DND-41 (cell line): ENCODE measurements at regions not wholly inside any gene's neighbourhood (a gene's known extent, or its start where the extent isn't known, plus 50 kb on each side); places are given as distances from the start of the nearest gene placed in this dataset.

ENCODE experiments used
- CTCF ChIP-seq: IDR thresholded peaks from 2 replicates; pipeline ENCODE4 v1.5.1; 2012; ENCODE audit warnings: borderline replicate concordance, low read length, moderate library complexity, mild to moderate bottlenecking; ENCODE audit not compliant: poor library complexity, severe bottlenecking; ENCODE audit errors: extremely low read depth
- EZH2 ChIP-seq: IDR thresholded peaks from 3 replicates; pipeline ENCODE4 v1.6.1; 2012; ENCODE audit warnings: borderline replicate concordance, low read depth, mild to moderate bottlenecking, moderate library complexity, low read length, inconsistent platforms; ENCODE audit not compliant: severe bottlenecking

GRCh38 chr9:111187376-111187775, 142.6 kb downstream of the OR2K2 start:
- no peak for TF ChIP-seq CTCF
- no peak for TF ChIP-seq EZH2
